ENCODE measurements at regions not wholly inside any gene's neighbourhood (a gene's known extent, or its start where the extent isn't known, plus 50 kb on each side); places are given as distances from the start of the nearest gene placed in this dataset.

GRCh38 chr14:98348505-98348904 lies 923.5 kb downstream of the BCL11B start:
- no peak overlapping the region for H3K4ac ChIP-seq (ENCODE audit: low read depth, low read length)
- H4K20me1 ChIP-seq (ENCODE audit: insufficient read depth, low read length), result no peaks in the 10 kb centered on the region
- H3K36me3 ChIP-seq (ENCODE audit: control insufficient read depth, insufficient read depth, low read length), result no peaks in the 10 kb centered on the region
- dilution Hi-C loops (cut with HindIII; ENCODE audit: low sequenced_read_pairs, unreplicated experiment) (no loop called here), in situ Hi-C loops (cut with MboI; ENCODE audit: low sequenced_read_pairs) (no loop called here), intact Hi-C loops (cut with micrococcal nuclease) (no loop called here)
- H3K27ac ChIP-seq (ENCODE audit: insufficient read depth, low read length), result no peak overlapping the region
- H2AFZ ChIP-seq (replicated peaks; ENCODE audit: low read length, poor library complexity), result no peak overlapping the region
- no peaks in the 10 kb centered on the region for H3K9me1 ChIP-seq (ENCODE audit: insufficient read depth, low read length)
- no peak overlapping the region for H3K4me2 ChIP-seq (ENCODE audit: low read depth, low read length)
- H3K9me3 ChIP-seq (ENCODE audit: control insufficient read depth, insufficient read depth, low read length), result peaks cover 28% of the 10 kb centered on the region
- H3K18ac ChIP-seq (ENCODE audit: low read depth, low read length), result no peak overlapping the region
- H2BK5ac ChIP-seq (ENCODE audit: low read depth, low read length, poor library complexity, severe bottlenecking), result no peak overlapping the region
- no peak overlapping the region for H2BK15ac ChIP-seq (ENCODE audit: low read depth, low read length)
- ATAC-seq (ENCODE audit: low read depth), result no peak
- H3K56ac ChIP-seq (ENCODE audit: extremely low read depth, insufficient read depth, low read length), result no peak overlapping the region
- H4K8ac ChIP-seq (ENCODE audit: low read depth in 2 of 2, low read length in 2 of 2), result no peak overlapping the region
- no peaks in the 10 kb centered on the region for H3K79me1 ChIP-seq (ENCODE audit: low read depth in 1 of 2, low read length in 2 of 2)
- H3K14ac ChIP-seq (replicated peaks; ENCODE audit: low read depth, low read length), result no peak overlapping the region
- DNase-seq, result no peak
- H3K9ac ChIP-seq (ENCODE audit: low read depth, low read length), result no peak overlapping the region
- no peak overlapping the region for H2AK5ac ChIP-seq (ENCODE audit: low read depth, low read length)
- no peak overlapping the region for H3K23ac ChIP-seq (ENCODE audit: low read depth, low read length)
- TF ChIP-seq NFE2L2 (IDR thresholded peaks at IDR 0.05; ENCODE audit: low read depth, low read length) (no peak), POLR2A (IDR thresholded peaks at IDR 0.05; ENCODE audit: low read depth, low read length) (no peak), CHD1 (IDR thresholded peaks at IDR 0.05; ENCODE audit: low read depth, low read length) (no peak), MAFK (IDR thresholded peaks at IDR 0.05; ENCODE audit: low read depth, low read length) (no peak), FOS (IDR thresholded peaks at IDR 0.05; ENCODE audit: low read depth, low read length) (no peak), MAZ (IDR thresholded peaks at IDR 0.05; ENCODE audit: borderline replicate concordance, low read depth, low read length) (no peak), SMC3 (IDR thresholded peaks at IDR 0.05; ENCODE audit: low read depth, low read length) (no peak), CEBPB (IDR thresholded peaks at IDR 0.05; ENCODE audit: low read depth, low read length) (no peak)
- H3K27me3 ChIP-seq (ENCODE audit: control insufficient read depth, insufficient read depth, low read length), result no peaks in the 10 kb centered on the region
- H2BK20ac ChIP-seq (ENCODE audit: low read depth, low read length), result no peak overlapping the region
- H2AK9ac ChIP-seq (replicated peaks; ENCODE audit: low read depth, low read length, poor library complexity), result no peak overlapping the region
- H4K5ac ChIP-seq (ENCODE audit: low read depth, low read length), result no peak overlapping the region
- H3K4me1 ChIP-seq (ENCODE audit: control insufficient read depth, insufficient read depth, low read length), result no peaks in the 10 kb centered on the region
- ChIA-PET POLR2A (ENCODE audit: unreplicated experiment) (no interaction called here), CTCF (no interaction called here)
- BruUV-seq (replicated peaks), result no TSS peak
- no peak overlapping the region for H3K4me3 ChIP-seq (ENCODE audit: insufficient read depth, low read depth, low read length)
- no CpG with 5 or more reads among the region's 3 CpGs for WGBS, 2 experiments (ENCODE audit: extremely low coverage in 2 of 2, insufficient read length in 1 of 2)
- H2BK120ac ChIP-seq (ENCODE audit: low read depth, low read length), result no peak overlapping the region
- no peak overlapping the region for H4K91ac ChIP-seq (ENCODE audit: insufficient read depth, low read depth, low read length)

All from IMR-90 (cell line).